Uterus (tissue), 2 donors: ENCODE measurements at regions not wholly inside any gene's neighbourhood (a gene's known extent, or its start where the extent isn't known, plus 50 kb on each side); places are given as distances from the start of the nearest gene placed in this dataset.

Source experiments
- CTCF ChIP-seq, 4 experiments: fragments of 200-600 bp in 2 of 4; fragments of 450-650 bp in 2 of 4; sonication (generic) in 2 of 4; IDR thresholded peaks; one replicate each; pipeline ENCODE4 v1.5.1; 2016 to 2019; ENCODE audit warnings: antibody characterized with exemption in 4 of 4, mild to moderate bottlenecking in 2 of 4, moderate library complexity in 1 of 4
- POLR2A ChIP-seq, 2 donors: fragments of 450-650 bp; IDR thresholded peaks; one replicate each; pipeline ENCODE4 v1.6.1; 2016; ENCODE audit warnings: antibody characterized with exemption in 2 of 2, mild to moderate bottlenecking in 1 of 2, moderate library complexity in 1 of 2

DNA sequence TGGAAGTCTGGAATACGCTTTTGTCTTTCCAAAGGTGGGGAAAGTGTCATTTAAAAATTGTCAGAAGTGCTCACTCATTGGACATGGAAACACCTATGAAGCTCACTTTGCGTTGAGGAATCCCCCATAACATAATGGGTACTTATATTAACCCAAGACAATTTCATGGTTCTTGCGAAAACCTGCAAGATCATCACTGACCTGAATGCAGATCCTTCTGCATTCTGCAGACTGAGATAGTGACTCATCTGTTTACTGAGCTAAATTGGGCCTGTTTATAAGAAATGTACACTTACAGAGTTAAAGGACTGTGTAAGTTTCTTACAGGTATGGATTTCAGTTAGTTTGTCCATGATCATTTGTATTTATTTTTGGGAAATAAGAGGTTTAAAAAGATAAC is 153.0 kb downstream of the HMHB1 start:
- TF ChIP-seq CTCF (IDR thresholded peaks at IDR 0.05) (no peak), POLR2A (IDR thresholded peaks at IDR 0.05) (no peak)
